ENCODE measurements at regions not wholly inside any gene's neighbourhood (a gene's known extent, or its start where the extent isn't known, plus 50 kb on each side); places are given as distances from the start of the nearest gene placed in this dataset.
"Not testable (repeated sequence)": the region's sequence is repeated elsewhere in the genome, so short reads cannot be mapped to it uniquely, and the experiment has no call there.

DNA sequence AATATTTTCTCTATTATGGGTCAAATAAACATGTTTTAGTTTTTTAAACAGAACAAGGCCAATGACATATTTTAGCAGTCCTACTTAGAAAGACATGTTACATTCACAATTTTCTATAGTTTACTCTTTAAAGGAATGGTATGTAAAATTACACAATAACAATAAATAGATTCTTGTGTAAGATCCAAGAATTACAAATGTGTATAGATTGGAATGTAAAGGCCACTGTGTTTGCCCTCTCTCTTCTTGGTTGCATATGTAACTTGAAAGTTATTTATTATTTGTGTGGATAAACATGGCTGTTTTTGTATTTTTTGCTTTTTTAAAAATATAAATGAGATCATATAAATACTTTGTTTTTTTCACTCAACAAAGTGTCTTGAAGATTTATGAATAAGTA lies 979.3 kb upstream of the CELF2 start:
- DNase-seq = no peak

DNA sequence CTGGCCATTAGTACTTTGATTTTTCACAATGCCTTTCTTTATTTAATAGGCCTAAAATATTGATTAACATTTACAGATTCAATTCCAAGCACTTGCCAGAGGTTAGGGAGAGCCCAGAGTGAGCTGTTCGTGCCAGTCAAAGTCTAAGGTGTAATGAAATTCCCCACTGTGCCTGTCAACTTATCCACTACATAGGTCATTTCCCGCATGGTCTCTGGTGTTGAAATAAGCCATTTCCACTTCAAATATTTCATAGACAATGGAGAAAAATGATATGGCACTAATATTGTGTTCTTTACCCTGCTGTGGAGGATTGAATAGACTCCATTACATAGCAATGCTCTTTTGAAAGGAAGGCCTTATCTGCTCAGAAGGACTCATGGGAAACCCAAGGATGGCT lies 978.1 kb upstream of the CELF2 start:
- DNase-seq = no peak

- no peak for DNase-seq
These were observed 974.6 kb upstream of the CELF2 start for GRCh38 chr10:10043083-10043482.

GRCh38 chr10:10044922-10045764 lies 972.5 kb upstream of the CELF2 start:
- no peak for DNase-seq

GRCh38 chr10:10045765-10046028 lies 972.0 kb upstream of the CELF2 start:
- no peak for DNase-seq

DNA sequence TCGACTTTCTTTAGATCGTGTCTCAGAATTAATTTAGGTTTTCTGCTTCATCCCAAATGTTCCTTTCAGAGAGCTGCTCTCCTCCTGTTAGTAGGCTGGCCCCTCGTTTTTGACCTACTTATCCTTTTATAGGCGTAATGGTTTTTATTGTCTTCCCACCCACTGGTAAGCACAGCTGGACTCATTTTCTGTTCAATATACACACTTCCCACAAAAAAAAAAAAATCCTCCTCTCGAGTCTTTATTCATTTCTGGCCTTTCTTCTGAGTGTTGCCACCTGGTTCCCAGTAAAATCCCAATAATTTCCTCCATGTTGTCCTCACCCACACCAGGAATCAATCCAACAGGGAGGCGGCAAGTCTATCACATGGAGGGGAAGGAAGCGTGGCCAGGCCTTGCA lies 970.2 kb upstream of the CELF2 start:
- no peak for DNase-seq

GRCh38 chr10:10053051-10053450 lies 964.6 kb upstream of the CELF2 start:
- DNase-seq = no peak

GRCh38 chr10:10054466-10054865 lies 963.2 kb upstream of the CELF2 start:
- no peak for DNase-seq

- no peak for DNase-seq
These were observed 961.8 kb upstream of the CELF2 start for GRCh38 chr10:10055656-10056442.

- peak; percentile 30 for DNase-seq
These were observed 960.7 kb upstream of the CELF2 start for GRCh38 chr10:10056961-10057360.

DNA sequence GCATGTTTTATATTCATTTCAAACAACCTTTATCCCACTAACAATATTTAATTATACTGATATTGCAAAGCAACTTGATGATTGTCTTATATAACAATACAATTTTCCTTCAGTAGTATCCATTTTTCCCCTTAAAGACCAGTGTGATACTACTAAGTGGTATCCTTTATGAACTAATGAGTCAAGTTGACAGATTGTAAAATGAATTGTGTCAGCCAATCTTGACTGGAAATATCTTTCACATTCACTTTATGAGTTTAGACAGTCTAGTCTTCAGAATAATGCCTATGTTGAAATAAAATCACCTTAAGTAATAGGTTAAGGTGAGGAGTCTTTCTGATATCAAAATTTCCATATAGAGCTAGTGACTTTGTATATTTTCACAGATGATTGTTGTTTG lies 950.0 kb upstream of the CELF2 start:
- DNase-seq = no peak

DNA sequence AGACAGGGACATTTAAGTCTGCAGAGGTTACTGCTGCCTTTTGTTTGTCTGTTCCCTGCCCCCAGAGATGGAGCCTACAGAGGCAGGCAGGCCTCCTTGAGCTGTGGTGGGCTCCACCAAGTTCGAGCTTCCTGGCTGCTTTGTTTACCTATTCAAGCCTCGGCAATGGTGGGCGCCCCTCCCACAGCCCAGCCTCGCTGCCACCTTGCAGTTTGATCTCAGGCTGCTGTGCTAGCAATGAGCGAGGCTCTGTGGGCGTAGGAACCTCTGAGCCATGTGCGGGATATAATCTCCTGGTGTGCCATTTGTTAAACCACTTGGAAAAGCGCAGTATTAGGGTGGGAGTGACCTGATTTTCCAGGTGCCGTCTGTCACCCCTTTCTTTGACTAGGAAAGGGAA lies 942.8 kb upstream of the CELF2 start:
- not testable (repeated sequence) for DNase-seq

- no peak for DNase-seq
These were observed 939.2 kb upstream of the CELF2 start for GRCh38 chr10:10078446-10078845.

DNA sequence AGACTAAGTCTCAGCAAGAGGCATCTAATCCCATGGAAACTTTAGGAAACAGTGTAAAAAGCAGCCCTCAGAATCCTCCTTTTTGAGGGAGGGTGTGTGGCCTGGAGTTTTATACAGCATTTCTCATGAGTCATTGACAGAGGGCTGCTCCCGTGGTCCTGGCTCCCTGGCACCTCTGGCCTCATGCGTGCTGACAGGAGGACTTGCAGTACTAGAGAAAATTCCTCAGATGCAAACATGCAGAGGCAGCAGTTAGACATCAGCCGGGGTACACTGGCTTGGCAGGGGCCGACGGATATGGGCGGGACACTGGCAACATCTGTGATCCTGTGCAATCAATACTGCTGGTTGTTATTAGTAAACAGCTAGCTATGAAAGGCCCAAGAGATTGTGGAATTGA lies 925.1 kb upstream of the CELF2 start:
- peak; percentile 19 for DNase-seq

GRCh38 chr10:10093021-10093420 lies 924.7 kb upstream of the CELF2 start:
- no peak for DNase-seq

DNA sequence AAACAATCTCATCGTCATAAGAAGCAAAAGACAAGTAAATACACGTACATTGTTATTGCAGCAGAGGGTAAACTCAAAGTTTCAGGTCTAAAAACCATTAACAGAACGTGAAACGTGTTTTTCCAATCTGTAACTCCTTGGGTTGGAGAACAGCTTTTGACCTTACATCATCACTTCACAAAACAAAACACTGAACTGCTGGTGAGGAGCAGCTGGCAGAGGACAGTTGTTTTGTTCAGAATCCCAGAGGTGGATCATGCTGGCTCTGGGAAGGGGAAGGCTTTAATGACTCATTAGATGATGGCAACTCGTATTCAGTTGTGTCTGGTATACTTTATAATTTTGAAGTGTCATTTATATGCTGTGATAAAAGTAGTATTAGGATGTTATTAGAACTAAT lies 923.0 kb upstream of the CELF2 start:
- DNase-seq = peak; percentile 72

- DNase-seq = no peak
These were observed 921.4 kb upstream of the CELF2 start for GRCh38 chr10:10096296-10096695.

- no peak for DNase-seq
These were observed 920.8 kb upstream of the CELF2 start for GRCh38 chr10:10096898-10097297.

DNA sequence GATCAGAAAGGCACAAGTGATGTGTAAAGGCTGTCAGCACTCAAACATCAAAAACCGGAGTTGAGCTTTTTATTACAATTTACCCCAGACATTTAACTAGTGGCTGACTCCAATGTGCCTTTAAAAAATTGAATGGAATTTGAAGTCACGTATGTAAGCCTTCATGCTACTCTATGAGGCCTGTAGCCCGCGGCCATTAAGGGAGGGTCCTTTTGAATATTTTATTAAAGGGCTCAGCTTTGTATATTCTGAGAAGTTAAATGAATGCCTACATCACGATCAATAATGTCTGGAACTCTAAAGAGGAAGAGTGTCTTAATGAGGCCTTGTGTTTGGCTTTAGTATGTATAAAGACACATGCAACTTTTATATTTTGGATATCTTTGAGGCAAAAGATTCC lies 916.6 kb upstream of the CELF2 start:
- no peak for DNase-seq

GRCh38 chr10:10110844-10111490 lies 906.7 kb upstream of the CELF2 start:
- no peak for DNase-seq

DNA sequence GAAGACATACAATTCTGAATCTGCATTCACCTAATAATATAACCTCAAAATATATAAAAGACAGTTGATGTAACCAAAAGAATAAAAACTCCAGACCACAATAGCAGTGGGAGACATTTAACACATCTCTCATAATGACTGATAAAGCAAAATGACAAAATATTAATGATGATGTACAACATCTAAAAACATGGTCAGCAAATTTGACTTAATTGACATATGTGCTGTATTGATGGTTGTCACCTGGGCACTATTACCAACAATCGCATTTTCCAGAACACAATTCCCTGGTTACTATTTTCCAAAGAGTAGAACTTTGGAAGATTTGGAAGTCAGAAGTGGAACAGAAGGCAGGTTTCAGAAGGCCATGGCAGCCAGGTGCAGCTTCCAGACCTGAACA lies 899.5 kb upstream of the CELF2 start:
- no peak for DNase-seq

DNA sequence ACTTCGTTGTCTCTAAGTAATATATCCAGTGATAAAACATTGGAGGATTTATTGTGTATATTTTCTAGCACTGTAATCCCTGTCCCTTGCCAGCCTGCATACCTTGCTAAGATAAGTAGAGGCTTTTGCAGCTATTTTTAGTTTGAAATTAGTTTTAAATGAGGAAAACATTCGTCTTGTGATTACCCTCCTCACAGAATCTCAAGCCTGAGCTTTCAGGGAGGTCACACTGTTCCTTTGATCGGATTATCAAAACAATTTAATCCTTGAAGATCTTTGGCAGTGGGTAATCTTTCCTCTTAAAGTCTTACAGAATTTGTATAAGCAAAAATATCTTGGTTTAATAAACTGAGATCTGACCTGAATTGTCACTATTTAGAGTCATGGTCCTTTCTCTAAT lies 897.0 kb upstream of the CELF2 start:
- no peak for DNase-seq

- DNase-seq = no peak
These were observed 892.0 kb upstream of the CELF2 start for GRCh38 chr10:10125676-10126075.

GRCh38 chr10:10126218-10126617 lies 891.5 kb upstream of the CELF2 start:
- no peak for DNase-seq

Data from DMS53 (cell line).